Neuronal stem cell (in vitro differentiated cells): ENCODE measurements at regions not wholly inside any gene's neighbourhood (a gene's known extent, or its start where the extent isn't known, plus 50 kb on each side); places are given as distances from the start of the nearest gene placed in this dataset.

Source experiments
- DNase-seq: peaks from one replicate; pipeline ENCODE4 v3.0.0-alpha.2; 2013; ENCODE audit warnings: low spot score
- H2AFZ ChIP-seq: one replicate; pipeline ENCODE4 v1.6.1; 2013; ENCODE audit warnings: mild to moderate bottlenecking, low read length, inconsistent platforms
- H2AK5ac ChIP-seq: 2 replicates; pipeline ENCODE4 v1.6.1; 2013; ENCODE audit warnings: low read depth, mild to moderate bottlenecking, inconsistent platforms, low read length, moderate library complexity, mixed read lengths
- H2BK120ac ChIP-seq: 2 replicates; pipeline ENCODE4 v1.6.1; 2013; ENCODE audit warnings: low read depth, mild to moderate bottlenecking, inconsistent platforms, low read length, moderate library complexity, mixed read lengths
- H2BK12ac ChIP-seq: one replicate; pipeline ENCODE4 v1.6.1; 2013; ENCODE audit warnings: low read length, inconsistent platforms
- H2BK15ac ChIP-seq: 2 replicates; pipeline ENCODE4 v1.6.1; 2013; ENCODE audit warnings: mild to moderate bottlenecking, low read length, inconsistent platforms, mixed read lengths
- H2BK5ac ChIP-seq: one replicate; pipeline ENCODE4 v1.6.1; 2013; ENCODE audit warnings: inconsistent platforms, mild to moderate bottlenecking, low read length, moderate library complexity
- H3K14ac ChIP-seq: one replicate; pipeline ENCODE4 v1.6.1; 2013; ENCODE audit warnings: low read length, inconsistent platforms
- H3K18ac ChIP-seq: 2 replicates; pipeline ENCODE4 v1.6.1; 2013; ENCODE audit warnings: low read length, inconsistent platforms
- H3K23ac ChIP-seq: 2 replicates; pipeline ENCODE4 v1.6.1; 2013; ENCODE audit warnings: low read depth, mild to moderate bottlenecking, mixed read lengths, low read length, inconsistent platforms; ENCODE audit not compliant: poor library complexity
- H3K27ac ChIP-seq: replicated peaks from 3 replicates; pipeline ENCODE4 v1.5.1; 2013; ENCODE audit warnings: low read length, inconsistent platforms
- H3K27me3 ChIP-seq, 3 experiments: 2 replicates each; pipeline ENCODE4 v1.6.1; 2013; ENCODE audit warnings: low read length in 3 of 3, mild to moderate bottlenecking in 2 of 3, inconsistent platforms in 1 of 3, low read depth in 1 of 3, mixed read lengths in 1 of 3, moderate library complexity in 1 of 3; ENCODE audit not compliant: control insufficient read depth in 3 of 3, insufficient read depth in 3 of 3
- H3K36me3 ChIP-seq, 2 donors: replicated peaks in 1 of 2; 2 replicates each; pipeline ENCODE4 v1.6.1; 2013; ENCODE audit warnings: low read length in 2 of 2; ENCODE audit not compliant: control insufficient read depth in 2 of 2, insufficient read depth in 2 of 2
- H3K4ac ChIP-seq: 2 replicates; pipeline ENCODE4 v1.6.1; 2013; ENCODE audit warnings: inconsistent platforms, mild to moderate bottlenecking, low read length, moderate library complexity
- H3K4me1 ChIP-seq, 2 donors: 1 replicate in 1 of 2; 2 replicates in 1 of 2; pipeline ENCODE4 v1.6.1; 2013; ENCODE audit warnings: low read length in 2 of 2, low read depth in 1 of 2; ENCODE audit not compliant: control insufficient read depth in 2 of 2, insufficient read depth in 1 of 2
- H3K4me2 ChIP-seq: one replicate; pipeline ENCODE4 v1.6.1; 2013; ENCODE audit warnings: mild to moderate bottlenecking, low read length, inconsistent platforms; ENCODE audit not compliant: insufficient read depth, poor library complexity, severe bottlenecking
- H3K4me3 ChIP-seq, 2 donors: 2 replicates each; pipeline ENCODE4 v1.5.1; 2013; ENCODE audit warnings: low read length in 2 of 2, mild to moderate bottlenecking in 2 of 2, inconsistent platforms in 1 of 2, moderate library complexity in 1 of 2
- H3K79me1 ChIP-seq: one replicate; pipeline ENCODE4 v1.6.1; 2013; ENCODE audit warnings: low read depth, mild to moderate bottlenecking, inconsistent platforms, low read length, moderate library complexity
- H3K9ac ChIP-seq: one replicate; pipeline ENCODE4 v1.6.1; 2013; ENCODE audit warnings: mild to moderate bottlenecking, low read depth, low read length, inconsistent platforms; ENCODE audit not compliant: poor library complexity
- H3K9me3 ChIP-seq, 2 donors: replicated peaks in 1 of 2; 2 replicates each; pipeline versions ENCODE3 to v1.6.1; 2013; ENCODE audit warnings: low read length in 2 of 2, mild to moderate bottlenecking in 2 of 2, inconsistent platforms in 1 of 2, low read depth in 1 of 2, mixed read lengths in 1 of 2, moderate library complexity in 1 of 2; ENCODE audit not compliant: control insufficient read depth in 2 of 2, insufficient read depth in 1 of 2
- H4K8ac ChIP-seq: one replicate; pipeline ENCODE4 v1.6.1; 2013; ENCODE audit warnings: low read depth, mild to moderate bottlenecking, inconsistent platforms, low read length, moderate library complexity
- H4K91ac ChIP-seq: one replicate; pipeline ENCODE4 v1.6.1; 2013; ENCODE audit warnings: low read length, low read depth, mild to moderate bottlenecking, inconsistent platforms; ENCODE audit not compliant: poor library complexity
- WGBS, 2 donors: extraction: QIAGEN DNeasy Blood & Tissue Kit; methylation state at CpG; one replicate each; pipeline ENCODE4 v1.1.7; 2013; ENCODE audit warnings: missing lambda C conversion rate in 2 of 2, mixed read lengths in 1 of 2; ENCODE audit not compliant: insufficient read length in 2 of 2, insufficient replicate concordance in 1 of 2; ENCODE audit errors: extremely low coverage in 2 of 2; 5-methylcytosine and 5-hydroxymethylcytosine counted together

GRCh38 chr6:145340256-145340655 is 395.1 kb downstream of the EPM2A start:
- H3K79me1 ChIP-seq = no peaks in the 10 kb centered on the region
- no peak overlapping the region for H4K91ac ChIP-seq
- H2BK15ac ChIP-seq = no peak overlapping the region
- H3K4ac ChIP-seq = no peak overlapping the region
- no peak overlapping the region for H3K27ac ChIP-seq
- H3K18ac ChIP-seq = no peak overlapping the region
- H3K27me3 ChIP-seq = no peaks in the 10 kb centered on the region
- H3K4me2 ChIP-seq = no peak overlapping the region
- H2AFZ ChIP-seq = no peak overlapping the region
- no peak overlapping the region for H2BK5ac ChIP-seq
- no peaks in the 10 kb centered on the region for H3K4me1 ChIP-seq
- no peak for DNase-seq
- no peak overlapping the region for H4K8ac ChIP-seq
- H3K36me3 ChIP-seq = no peaks in the 10 kb centered on the region
- no peak overlapping the region for H3K9ac ChIP-seq
- no peak overlapping the region for H3K23ac ChIP-seq
- H3K9me3 ChIP-seq = no peaks in the 10 kb centered on the region
- no peak overlapping the region for H3K4me3 ChIP-seq
- no peak overlapping the region for H2BK120ac ChIP-seq
- no peak overlapping the region for H2BK12ac ChIP-seq
- no peak overlapping the region for H3K14ac ChIP-seq
- H2AK5ac ChIP-seq = no peak overlapping the region

- no peak for DNase-seq
- Histone ChIP-seq H2BK5ac (no peak overlapping the region), H3K4me3 (no peak overlapping the region)
These were observed 390.2 kb downstream of the EPM2A start for GRCh38 chr6:145345094-145345493.

GRCh38 chr6:145347216-145347615 is 388.1 kb downstream of the EPM2A start:
- H3K4ac ChIP-seq = no peak overlapping the region
- H2BK15ac ChIP-seq = no peak overlapping the region
- no peaks in the 10 kb centered on the region for H3K4me1 ChIP-seq
- H3K27me3 ChIP-seq = no peaks in the 10 kb centered on the region
- no peak overlapping the region for H4K91ac ChIP-seq
- no peak overlapping the region for H3K9ac ChIP-seq
- H3K9me3 ChIP-seq = no peaks in the 10 kb centered on the region
- no peak overlapping the region for H3K23ac ChIP-seq
- H3K27ac ChIP-seq = no peak overlapping the region
- no peak overlapping the region for H3K14ac ChIP-seq
- no peaks in the 10 kb centered on the region for H3K36me3 ChIP-seq
- DNase-seq = no peak
- no peak overlapping the region for H2AK5ac ChIP-seq
- H3K4me2 ChIP-seq = no peak overlapping the region
- no CpG with 5 or more reads among the region's 2 CpGs for WGBS, 2 donors
- no peak overlapping the region for H3K18ac ChIP-seq
- H2BK12ac ChIP-seq = no peak overlapping the region
- no peak overlapping the region for H2AFZ ChIP-seq
- no peak overlapping the region for H4K8ac ChIP-seq
- no peak overlapping the region for H2BK120ac ChIP-seq
- no peak overlapping the region for H3K4me3 ChIP-seq
- H3K79me1 ChIP-seq = no peaks in the 10 kb centered on the region
- H2BK5ac ChIP-seq = no peak overlapping the region

More at GRCh38 chr6:145345094-145345493, 390.2 kb downstream of the EPM2A start:
- Histone ChIP-seq H2BK12ac (no peak overlapping the region), H3K79me1 (no peaks in the 10 kb centered on the region), H3K27me3 (no peaks in the 10 kb centered on the region), H4K8ac (no peak overlapping the region), H4K91ac (no peak overlapping the region), H3K4ac (no peak overlapping the region), H3K14ac (no peak overlapping the region), H3K4me1 (no peaks in the 10 kb centered on the region), H3K9me3 (no peaks in the 10 kb centered on the region), H3K4me2 (no peak overlapping the region), H3K23ac (no peak overlapping the region), H2BK15ac (no peak overlapping the region), H3K36me3 (no peaks in the 10 kb centered on the region), H2BK120ac (no peak overlapping the region), H2AK5ac (no peak overlapping the region), H2AFZ (no peak overlapping the region), H3K9ac (no peak overlapping the region), H3K27ac (no peak overlapping the region), H3K18ac (no peak overlapping the region)

GRCh38 chr6:145349950-145350510 is 385.3 kb downstream of the EPM2A start:
- no peak overlapping the region for H3K4me3 ChIP-seq
- H3K36me3 ChIP-seq = no peaks in the 10 kb centered on the region
- no peaks in the 10 kb centered on the region for H3K79me1 ChIP-seq
- H3K18ac ChIP-seq = no peak overlapping the region
- no peak overlapping the region for H3K4ac ChIP-seq
- no peaks in the 10 kb centered on the region for H3K9me3 ChIP-seq
- DNase-seq = no peak
- no peak overlapping the region for H3K23ac ChIP-seq
- no peak overlapping the region for H3K27ac ChIP-seq
- no peaks in the 10 kb centered on the region for H3K27me3 ChIP-seq
- H2AFZ ChIP-seq = no peak overlapping the region
- no peak overlapping the region for H3K9ac ChIP-seq
- no peak overlapping the region for H2BK15ac ChIP-seq
- no CpG with 5 or more reads among the region's 3 CpGs for WGBS, 2 donors
- H2BK12ac ChIP-seq = no peak overlapping the region
- no peak overlapping the region for H3K4me2 ChIP-seq
- H2AK5ac ChIP-seq = no peak overlapping the region
- no peaks in the 10 kb centered on the region for H3K4me1 ChIP-seq
- H2BK120ac ChIP-seq = no peak overlapping the region
- no peak overlapping the region for H4K8ac ChIP-seq
- no peak overlapping the region for H3K14ac ChIP-seq
- H4K91ac ChIP-seq = no peak overlapping the region
- no peak overlapping the region for H2BK5ac ChIP-seq
